Keratinocyte (primary cell): ENCODE measurements at regions not wholly inside any gene's neighbourhood (a gene's known extent, or its start where the extent isn't known, plus 50 kb on each side); places are given as distances from the start of the nearest gene placed in this dataset.

Experiments used
- CTCF ChIP-seq, 3 experiments: IDR thresholded peaks in 1 of 3; conservative IDR thresholded peaks in 1 of 3; optimal IDR thresholded peaks in 1 of 3; 2 replicates in 2 of 3; 3 replicates in 1 of 3; pipeline versions ENCODE3 to v1.5.1; 2011; ENCODE audit warnings: low read length in 3 of 3, mild to moderate bottlenecking in 3 of 3, moderate library complexity in 2 of 3, control low read depth in 1 of 3, inconsistent platforms in 1 of 3; ENCODE audit not compliant: insufficient read depth in 2 of 3; ENCODE audit errors: extremely low read depth in 1 of 3
- EZH2 ChIP-seq: IDR thresholded peaks from one replicate; pipeline ENCODE4 v1.6.1; 2012; ENCODE audit warnings: inconsistent platforms, mild to moderate bottlenecking, low read length, moderate library complexity

GRCh38 chr2:39492095-39492590 is 55.1 kb upstream of the MAP4K3 start:
- TF ChIP-seq CTCF (optimal IDR thresholded peaks at IDR 0.05 in 1 of 3, IDR thresholded peaks at IDR 0.05 in 1 of 3, conservative IDR thresholded peaks at IDR 0.05 in 1 of 3; ENCODE audit: extremely low read depth in 1 of 3, insufficient read depth in 2 of 3, low read length in 3 of 3) (no peak), EZH2 (no peak)
